H9 (cell line): ENCODE measurements at regions not wholly inside any gene's neighbourhood (a gene's known extent, or its start where the extent isn't known, plus 50 kb on each side); places are given as distances from the start of the nearest gene placed in this dataset.

ENCODE experiments used
- DNase-seq: peaks from one replicate; pipeline ENCODE4 v3.0.0-alpha.2; 2017
- H2AFZ ChIP-seq: one replicate; pipeline ENCODE4 v1.6.1; 2013; ENCODE audit warnings: mild to moderate bottlenecking, low read length, control low read depth, moderate library complexity
- H2AK5ac ChIP-seq: 2 replicates; pipeline ENCODE4 v1.6.1; 2013; ENCODE audit warnings: low read length, control low read depth, mixed read lengths; ENCODE audit not compliant: insufficient read length
- H2BK120ac ChIP-seq: one replicate; pipeline ENCODE4 v1.6.1; 2013; ENCODE audit warnings: low read depth, mild to moderate bottlenecking, low read length, control low read depth, inconsistent platforms; ENCODE audit not compliant: poor library complexity, severe bottlenecking
- H2BK12ac ChIP-seq: 2 replicates; pipeline ENCODE4 v1.6.1; 2013; ENCODE audit warnings: low read length, control low read depth, mixed read lengths, low read depth; ENCODE audit not compliant: insufficient read length
- H2BK15ac ChIP-seq: 2 replicates; pipeline ENCODE4 v1.6.1; 2013; ENCODE audit warnings: low read depth, low read length, control low read depth
- H2BK20ac ChIP-seq: one replicate; pipeline ENCODE4 v1.6.1; 2013; ENCODE audit warnings: low read depth, mild to moderate bottlenecking, low read length, control low read depth, inconsistent platforms; ENCODE audit not compliant: poor library complexity, severe bottlenecking
- H2BK5ac ChIP-seq: 2 replicates; pipeline ENCODE4 v1.6.1; 2013; ENCODE audit warnings: low read length, control low read depth, mixed read lengths; ENCODE audit not compliant: insufficient read length
- H3K14ac ChIP-seq: 2 replicates; pipeline ENCODE4 v1.6.1; 2013; ENCODE audit warnings: low read length, control low read depth; ENCODE audit not compliant: insufficient read depth
- H3K18ac ChIP-seq: 2 replicates; pipeline ENCODE4 v1.6.1; 2013; ENCODE audit warnings: low read depth, mild to moderate bottlenecking, mixed read lengths, low read length, control low read depth; ENCODE audit not compliant: insufficient read length
- H3K23ac ChIP-seq: 2 replicates; pipeline ENCODE4 v1.6.1; 2013; ENCODE audit warnings: low read length, control low read depth, mixed read lengths, low read depth; ENCODE audit not compliant: insufficient read length
- H3K23me2 ChIP-seq: 2 replicates; pipeline ENCODE4 v1.6.1; 2013; ENCODE audit warnings: low read depth, mild to moderate bottlenecking, mixed read lengths, low read length, control low read depth; ENCODE audit not compliant: insufficient read length, poor library complexity, severe bottlenecking
- H3K27ac ChIP-seq: 2 replicates; pipeline ENCODE4 v1.5.1; 2013; ENCODE audit warnings: low read length, control low read depth, mixed read lengths, low read depth; ENCODE audit not compliant: insufficient read length
- H3K27me3 ChIP-seq: 2 replicates; pipeline ENCODE4 v1.6.1; 2013; ENCODE audit warnings: low read length, control low read depth, inconsistent platforms; ENCODE audit not compliant: insufficient read depth
- H3K4ac ChIP-seq: 2 replicates; pipeline ENCODE4 v1.6.1; 2013; ENCODE audit warnings: low read depth, mild to moderate bottlenecking, control low read depth, inconsistent platforms, low read length, moderate library complexity
- H3K4me1 ChIP-seq: 2 replicates; pipeline ENCODE4 v1.6.1; 2013; ENCODE audit warnings: low read length, control low read depth, inconsistent platforms; ENCODE audit not compliant: insufficient read depth
- H3K4me2 ChIP-seq: 2 replicates; pipeline ENCODE4 v1.6.1; 2013; ENCODE audit warnings: low read length, control low read depth, mixed read lengths; ENCODE audit not compliant: insufficient read length, insufficient read depth
- H3K56ac ChIP-seq: 2 replicates; pipeline ENCODE4 v1.6.1; 2013; ENCODE audit warnings: low read depth, mild to moderate bottlenecking, mixed read lengths, low read length, control low read depth; ENCODE audit not compliant: insufficient read length
- H3K79me1 ChIP-seq: 2 replicates; pipeline ENCODE4 v1.6.1; 2013; ENCODE audit warnings: low read depth, mild to moderate bottlenecking, moderate library complexity, low read length, control low read depth, inconsistent platforms; ENCODE audit not compliant: insufficient read depth, poor library complexity, severe bottlenecking
- H3K79me2 ChIP-seq: 2 replicates; pipeline ENCODE4 v1.6.1; 2013; ENCODE audit warnings: low read length, control low read depth, inconsistent platforms; ENCODE audit not compliant: insufficient read depth
- H3K9ac ChIP-seq: 2 replicates; pipeline ENCODE4 v1.6.1; 2013; ENCODE audit warnings: low read length, control low read depth, mixed read lengths; ENCODE audit not compliant: insufficient read length; ENCODE audit errors: extremely low read depth
- H3K9me3 ChIP-seq: one replicate; pipeline ENCODE4 v1.6.1; 2013; ENCODE audit warnings: low read depth, low read length, inconsistent platforms; ENCODE audit not compliant: control insufficient read depth
- H3T11ph ChIP-seq: one replicate; pipeline ENCODE4 v1.6.1; 2013; ENCODE audit warnings: mild to moderate bottlenecking, low read length, control low read depth, inconsistent platforms
- H4K20me1 ChIP-seq: one replicate; pipeline ENCODE4 v1.6.1; 2013; ENCODE audit not compliant: control insufficient read depth, insufficient read length, insufficient read depth
- H4K5ac ChIP-seq: 2 replicates; pipeline ENCODE4 v1.6.1; 2013; ENCODE audit warnings: low read depth, mild to moderate bottlenecking, mixed read lengths, low read length, control low read depth; ENCODE audit not compliant: insufficient read length
- H4K8ac ChIP-seq: replicated peaks from 2 replicates; pipeline ENCODE4 v1.6.1; 2013; ENCODE audit warnings: low read length, control low read depth, mixed read lengths, low read depth; ENCODE audit not compliant: insufficient read length
- H4K91ac ChIP-seq: 2 replicates; pipeline ENCODE4 v1.6.1; 2013; ENCODE audit warnings: low read depth, mild to moderate bottlenecking, moderate library complexity, mixed read lengths, low read length, control low read depth; ENCODE audit not compliant: insufficient read length
- H3K27ac Mint-ChIP-seq, 3 experiments: 2 replicates in 2 of 3; 3 replicates in 1 of 3; pipeline ENCODE4 v1.8.0; 2020 to 2021; ENCODE audit warnings: mixed read lengths in 3 of 3, mild to moderate bottlenecking in 1 of 3, moderate library complexity in 1 of 3
- H3K27me3 Mint-ChIP-seq: 2 replicates; pipeline ENCODE4 v1.8.0; 2021; ENCODE audit warnings: low read depth, mild to moderate bottlenecking, moderate library complexity, mixed read lengths
- H3K36me3 Mint-ChIP-seq, 3 experiments: 2 replicates in 2 of 3; 3 replicates in 1 of 3; pipeline ENCODE4 v1.8.0; 2020 to 2021; ENCODE audit warnings: low read depth in 3 of 3, mixed read lengths in 3 of 3; ENCODE audit not compliant: insufficient read depth in 1 of 3
- H3K4me1 Mint-ChIP-seq, 2 experiments: 2 replicates each; pipeline ENCODE4 v1.8.0; 2020; ENCODE audit warnings: mixed read lengths in 2 of 2
- H3K4me3 Mint-ChIP-seq, 2 experiments: 2 replicates in 1 of 2; 3 replicates in 1 of 2; pipeline ENCODE4 v1.8.0; 2020 to 2021; ENCODE audit warnings: mild to moderate bottlenecking in 2 of 2, mixed read lengths in 2 of 2, moderate library complexity in 1 of 2
- H3K9me3 Mint-ChIP-seq, 2 experiments: 2 replicates in 1 of 2; 3 replicates in 1 of 2; pipeline ENCODE4 v1.8.0; 2020; ENCODE audit warnings: mild to moderate bottlenecking in 2 of 2, mixed read lengths in 2 of 2, moderate library complexity in 1 of 2
- WGBS: extraction: QIAGEN DNeasy Blood & Tissue Kit; methylation state at CpG from one replicate; pipeline ENCODE4 v1.1.7; 2013; ENCODE audit warnings: missing lambda C conversion rate, low lambda C conversion rate, mixed read lengths; ENCODE audit not compliant: insufficient read length; ENCODE audit errors: extremely low coverage; 5-methylcytosine and 5-hydroxymethylcytosine counted together
- TF ChIP-seq, protein P1 (sequence below): fragments of 200-600 bp; sonication (generic); conservative IDR thresholded peaks from 3 replicates; pipeline ENCODE4 v1.8.0; 2021; ENCODE audit warnings: antibody characterized with exemption, mild to moderate bottlenecking

DNA sequence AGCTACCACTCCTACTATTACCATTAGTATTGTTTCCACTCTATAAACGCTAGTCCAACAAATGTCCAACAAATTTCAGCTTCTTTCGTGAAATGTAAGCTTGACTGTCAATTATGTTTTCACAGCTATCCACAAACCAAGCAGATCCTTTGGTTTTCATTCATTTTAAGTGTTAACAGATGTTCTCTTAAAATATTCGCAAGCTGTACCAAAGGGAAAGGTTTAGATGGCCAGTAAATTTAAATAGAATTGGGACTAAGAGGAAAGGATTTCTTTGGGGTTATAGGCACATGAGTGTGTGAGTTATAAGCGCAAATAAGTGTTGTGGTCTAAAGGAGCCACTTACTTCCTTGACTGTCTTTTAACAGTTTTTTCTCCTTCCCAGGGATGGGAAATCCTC, 136.8 kb upstream of the ADRA1B start:
- no peak overlapping the region for H3T11ph ChIP-seq
- no CpG with 5 or more reads among the region's 4 CpGs for WGBS
- no peak overlapping the region for H2BK120ac ChIP-seq
- no peak overlapping the region for H3K56ac ChIP-seq
- H3K14ac ChIP-seq: no peak overlapping the region
- H3K4me1 Mint-ChIP-seq: peaks cover 19 to 20% of the 10 kb centered on the region in 2 experiments
- DNase-seq: no peak
- no peak overlapping the region for H3K9ac ChIP-seq
- H4K91ac ChIP-seq: no peak overlapping the region
- no peak overlapping the region for H2BK5ac ChIP-seq
- H2BK15ac ChIP-seq: no peak overlapping the region
- peaks cover 6% of the 10 kb centered on the region; the same call in 1 of the 2 replicates for H3K4me1 ChIP-seq
- no peak overlapping the region for H3K4ac ChIP-seq
- H3K9me3 Mint-ChIP-seq: no peaks in the 10 kb centered on the region
- no peak overlapping the region for H3K23ac ChIP-seq
- no peak overlapping the region for H2AFZ ChIP-seq
- no peaks in the 10 kb centered on the region for H3K79me1 ChIP-seq
- TF ChIP-seq, protein P1, sequence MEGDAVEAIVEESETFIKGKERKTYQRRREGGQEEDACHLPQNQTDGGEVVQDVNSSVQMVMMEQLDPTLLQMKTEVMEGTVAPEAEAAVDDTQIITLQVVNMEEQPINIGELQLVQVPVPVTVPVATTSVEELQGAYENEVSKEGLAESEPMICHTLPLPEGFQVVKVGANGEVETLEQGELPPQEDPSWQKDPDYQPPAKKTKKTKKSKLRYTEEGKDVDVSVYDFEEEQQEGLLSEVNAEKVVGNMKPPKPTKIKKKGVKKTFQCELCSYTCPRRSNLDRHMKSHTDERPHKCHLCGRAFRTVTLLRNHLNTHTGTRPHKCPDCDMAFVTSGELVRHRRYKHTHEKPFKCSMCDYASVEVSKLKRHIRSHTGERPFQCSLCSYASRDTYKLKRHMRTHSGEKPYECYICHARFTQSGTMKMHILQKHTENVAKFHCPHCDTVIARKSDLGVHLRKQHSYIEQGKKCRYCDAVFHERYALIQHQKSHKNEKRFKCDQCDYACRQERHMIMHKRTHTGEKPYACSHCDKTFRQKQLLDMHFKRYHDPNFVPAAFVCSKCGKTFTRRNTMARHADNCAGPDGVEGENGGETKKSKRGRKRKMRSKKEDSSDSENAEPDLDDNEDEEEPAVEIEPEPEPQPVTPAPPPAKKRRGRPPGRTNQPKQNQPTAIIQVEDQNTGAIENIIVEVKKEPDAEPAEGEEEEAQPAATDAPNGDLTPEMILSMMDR: no peak
- no peaks in the 10 kb centered on the region for H3K27me3 ChIP-seq
- H3K18ac ChIP-seq: no peak overlapping the region
- no peaks in the 10 kb centered on the region for H3K9me3 ChIP-seq
- H3K36me3 Mint-ChIP-seq: no peaks in the 10 kb centered on the region
- no peaks in the 10 kb centered on the region for H3K79me2 ChIP-seq
- H2AK5ac ChIP-seq: no peak overlapping the region
- H4K8ac ChIP-seq: no peak overlapping the region
- H3K27ac Mint-ChIP-seq: no peak overlapping the region
- H3K27me3 Mint-ChIP-seq: peaks cover 2% of the 10 kb centered on the region
- H2BK20ac ChIP-seq: no peak overlapping the region
- no peak overlapping the region for H3K27ac ChIP-seq
- H2BK12ac ChIP-seq: no peak overlapping the region
- H3K4me3 Mint-ChIP-seq: no peak overlapping the region
- no peaks in the 10 kb centered on the region for H4K20me1 ChIP-seq
- no peak overlapping the region for H3K4me2 ChIP-seq
- no peaks in the 10 kb centered on the region for H3K23me2 ChIP-seq
- no peak overlapping the region for H4K5ac ChIP-seq
